ENCODE measurements at regions not wholly inside any gene's neighbourhood (a gene's known extent, or its start where the extent isn't known, plus 50 kb on each side); places are given as distances from the start of the nearest gene placed in this dataset.

GRCh38 chr7:54109501-54109900 is 432.7 kb upstream of the VSTM2A start:
- TF ChIP-seq POLR2AphosphoS5 (IDR thresholded peaks at IDR 0.05; ENCODE audit: low read depth, low read length): no peak
- no peak for TF ChIP-seq REST (IDR thresholded peaks at IDR 0.05; ENCODE audit: insufficient read depth in 1 of 2, low read depth in 2 of 2, low read length in 2 of 2)
- no peak for TF ChIP-seq SIN3A (IDR thresholded peaks at IDR 0.05; ENCODE audit: borderline replicate concordance, insufficient read depth, low read length)

Measured in PFSK-1 (cell line).